Endothelial cell of umbilical vein (primary cell): ENCODE measurements at regions not wholly inside any gene's neighbourhood (a gene's known extent, or its start where the extent isn't known, plus 50 kb on each side); places are given as distances from the start of the nearest gene placed in this dataset.

Experiments used
- BruUV-seq: library from RNA; stranded (reverse); fragments of 400-500 nt; replicated peaks from 2 replicates; lab custom pipeline; 2021; lab: Mats Ljungman, UMichigan
- CTCF ChIA-PET: fragments of 300-600, 350-600 bp; sonication (Branson Sonifier 250); formaldehyde crosslinking; loops from one replicate; lab custom pipeline; 2021; ENCODE audit warnings: antibody characterized with exemption, inconsistent platforms; lab: Charles Lee
- POLR2A ChIA-PET: fragments of 300-600, 350-600 bp; sonication (Branson Sonifier 250); formaldehyde crosslinking; loops from one replicate; lab custom pipeline; 2021; ENCODE audit warnings: antibody characterized with exemption, inconsistent platforms; lab: Charles Lee
- DNase-seq: peaks from one replicate; pipeline ENCODE4 v3.0.0-alpha.2; 2011; ENCODE audit warnings: low read depth, low spot score
- FAIRE-seq: peaks from 2 replicates; lab custom pipeline; 2011; peaks lifted over from hg19 to GRCh38; lab: Jason Lieb, UNC
- H2AFZ ChIP-seq: 2 replicates; pipeline ENCODE4 v1.6.0; 2012; ENCODE audit warnings: low read depth, low read length, control low read depth, inconsistent platforms
- H3K27ac ChIP-seq: 2 replicates; pipeline ENCODE4 v1.5.1; 2011; ENCODE audit warnings: low read depth, mild to moderate bottlenecking, control low read depth, low read length, moderate library complexity; ENCODE audit not compliant: insufficient read depth
- H3K27me3 ChIP-seq, 2 experiments: 2 replicates each; pipeline versions ENCODE4 v1.6.0 to v1.6.1; 2011; ENCODE audit warnings: low read length in 2 of 2, mixed read lengths in 1 of 2; ENCODE audit not compliant: control insufficient read depth in 2 of 2, insufficient read depth in 2 of 2
- H3K36me3 ChIP-seq, 2 experiments: 2 replicates in 1 of 2; 3 replicates in 1 of 2; pipeline ENCODE4 v1.5.1; 2011; ENCODE audit warnings: low read length in 2 of 2, mild to moderate bottlenecking in 1 of 2, moderate library complexity in 1 of 2; ENCODE audit not compliant: control insufficient read depth in 2 of 2, insufficient read depth in 2 of 2; ENCODE audit errors: extremely low read depth in 1 of 2
- H3K4me1 ChIP-seq: 3 replicates; pipeline ENCODE4 v1.5.1; 2011; ENCODE audit warnings: mild to moderate bottlenecking, low read length; ENCODE audit not compliant: control insufficient read depth, insufficient read depth; ENCODE audit errors: extremely low read depth
- H3K4me2 ChIP-seq: 2 replicates; pipeline ENCODE4 v1.6.1; 2011; ENCODE audit warnings: low read length, control low read depth, mixed read lengths; ENCODE audit not compliant: insufficient read depth
- H3K4me3 ChIP-seq, 3 experiments: fragments of 200-600 bp in 1 of 3; sonication (generic), shearing (Covaris generic) in 1 of 3; replicated peaks in 1 of 3; 2 replicates each; pipeline ENCODE4 v1.5.1; 2011 to 2016; ENCODE audit warnings: control low read depth in 3 of 3, low read length in 3 of 3, mild to moderate bottlenecking in 2 of 3, inconsistent platforms in 1 of 3, low read depth in 1 of 3, moderate library complexity in 1 of 3; ENCODE audit not compliant: insufficient read depth in 1 of 3
- H3K79me2 ChIP-seq: 2 replicates; pipeline ENCODE4 v1.6.0; 2012; ENCODE audit warnings: low read length, inconsistent platforms; ENCODE audit not compliant: control insufficient read depth, insufficient read depth
- H3K9ac ChIP-seq: replicated peaks from 2 replicates; pipeline ENCODE3; 2011; ENCODE audit warnings: low read length, control low read depth; ENCODE audit not compliant: insufficient read depth; ENCODE audit errors: extremely low read depth
- H3K9me1 ChIP-seq: replicated peaks from 3 replicates; pipeline ENCODE4 v1.6.0; 2011; ENCODE audit warnings: mild to moderate bottlenecking, low read length; ENCODE audit not compliant: control insufficient read depth, insufficient read depth; ENCODE audit errors: extremely low read depth
- H3K9me3 ChIP-seq: replicated peaks from 2 replicates; pipeline ENCODE4 v1.5.1; 2012; ENCODE audit warnings: low read length, inconsistent platforms; ENCODE audit not compliant: control insufficient read depth, insufficient read depth
- H4K20me1 ChIP-seq: replicated peaks from 2 replicates; pipeline ENCODE3; 2011; ENCODE audit warnings: mild to moderate bottlenecking, low read length; ENCODE audit not compliant: control insufficient read depth, insufficient read depth; ENCODE audit errors: extremely low read depth
- EZH2 ChIP-seq: IDR thresholded peaks from 2 replicates; pipeline ENCODE4 v1.6.1; 2012; ENCODE audit warnings: borderline replicate concordance, low read depth, mild to moderate bottlenecking, moderate library complexity, low read length, inconsistent platforms; ENCODE audit not compliant: severe bottlenecking
- FOS ChIP-seq: IDR thresholded peaks from 2 replicates; pipeline ENCODE4 v1.6.1; 2011; ENCODE audit warnings: mild to moderate bottlenecking, low read length, moderate library complexity, borderline replicate concordance; ENCODE audit not compliant: insufficient read depth
- GATA2 ChIP-seq: IDR thresholded peaks from 2 replicates; pipeline ENCODE4 v1.7.0; 2011; ENCODE audit warnings: low read depth, mild to moderate bottlenecking, moderate library complexity, mixed read lengths, low read length; ENCODE audit not compliant: insufficient read length, insufficient read depth
- JUN ChIP-seq: IDR thresholded peaks from 2 replicates; pipeline ENCODE4 v1.6.1; 2011; ENCODE audit warnings: borderline replicate concordance, low read depth; ENCODE audit not compliant: insufficient read length, insufficient read depth
- MAX ChIP-seq: IDR thresholded peaks from 2 replicates; pipeline ENCODE4 v1.6.1; 2011; ENCODE audit not compliant: insufficient read depth, insufficient read length
- MYC ChIP-seq: IDR thresholded peaks from one replicate; pipeline ENCODE4 v1.6.1; 2011; ENCODE audit warnings: mild to moderate bottlenecking, low read depth, low read length
- POLR2A ChIP-seq: IDR thresholded peaks from 2 replicates; pipeline ENCODE4 v1.6.1; 2012; ENCODE audit warnings: low read depth, mild to moderate bottlenecking, control low read depth, low read length
- dilution Hi-C: fragments of 300-500 bp; cut with MboI; formaldehyde crosslinking; loops from one replicate; pipeline ENCODE4 v1.15.0; 2019; ENCODE audit warnings: low sequenced_read_pairs; ENCODE audit not compliant: extremely low pct_ligation_motif_present
- intact Hi-C: fragments of 100-400 bp; cut with micrococcal nuclease; formaldehyde crosslinking; loops from one replicate; pipeline ENCODE4 v1.10.0; 2022
- TF ChIP-seq, protein P1 (sequence below), 2 donors: IDR thresholded peaks; 1 replicate in 1 of 2; 2 replicates in 1 of 2; pipeline ENCODE4 v1.5.1; 2011; ENCODE audit warnings: low read length in 2 of 2, mild to moderate bottlenecking in 2 of 2, moderate library complexity in 2 of 2, control low read depth in 1 of 2, inconsistent platforms in 1 of 2, low read depth in 1 of 2; ENCODE audit not compliant: insufficient read depth in 1 of 2; ENCODE audit errors: extremely low read depth in 1 of 2

- peak overlapping the region; percentile 61 for H3K27ac ChIP-seq
- dilution Hi-C loops = no loop called here
- H2AFZ ChIP-seq = no peak overlapping the region
- H3K9me3 ChIP-seq = no peaks in the 10 kb centered on the region
- H3K9me1 ChIP-seq = no peaks in the 10 kb centered on the region
- no peaks in the 10 kb centered on the region for H4K20me1 ChIP-seq
- TF ChIP-seq FOS (no peak), MAX (no peak), EZH2 (no peak), POLR2A (no peak), MYC (no peak), JUN (no peak), GATA2 (no peak)
- TF ChIP-seq, protein P1, sequence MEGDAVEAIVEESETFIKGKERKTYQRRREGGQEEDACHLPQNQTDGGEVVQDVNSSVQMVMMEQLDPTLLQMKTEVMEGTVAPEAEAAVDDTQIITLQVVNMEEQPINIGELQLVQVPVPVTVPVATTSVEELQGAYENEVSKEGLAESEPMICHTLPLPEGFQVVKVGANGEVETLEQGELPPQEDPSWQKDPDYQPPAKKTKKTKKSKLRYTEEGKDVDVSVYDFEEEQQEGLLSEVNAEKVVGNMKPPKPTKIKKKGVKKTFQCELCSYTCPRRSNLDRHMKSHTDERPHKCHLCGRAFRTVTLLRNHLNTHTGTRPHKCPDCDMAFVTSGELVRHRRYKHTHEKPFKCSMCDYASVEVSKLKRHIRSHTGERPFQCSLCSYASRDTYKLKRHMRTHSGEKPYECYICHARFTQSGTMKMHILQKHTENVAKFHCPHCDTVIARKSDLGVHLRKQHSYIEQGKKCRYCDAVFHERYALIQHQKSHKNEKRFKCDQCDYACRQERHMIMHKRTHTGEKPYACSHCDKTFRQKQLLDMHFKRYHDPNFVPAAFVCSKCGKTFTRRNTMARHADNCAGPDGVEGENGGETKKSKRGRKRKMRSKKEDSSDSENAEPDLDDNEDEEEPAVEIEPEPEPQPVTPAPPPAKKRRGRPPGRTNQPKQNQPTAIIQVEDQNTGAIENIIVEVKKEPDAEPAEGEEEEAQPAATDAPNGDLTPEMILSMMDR (IDR thresholded peaks at IDR 0.05; ENCODE audit: extremely low read depth in 1 of 2, insufficient read depth in 1 of 2, low read depth in 1 of 2, low read length in 2 of 2) = no peak
- H3K27me3 ChIP-seq = no peaks in the 10 kb centered on the region
- peak overlapping the region; percentile 2 for H3K4me2 ChIP-seq
- no peak overlapping the region for H3K9ac ChIP-seq
- no TSS peak for BruUV-seq
- no peaks in the 10 kb centered on the region for H3K36me3 ChIP-seq
- FAIRE-seq (no peak), DNase-seq (no peak)
- ChIA-PET CTCF (interaction anchor here (0.7 to 3.4 kb wide), 9 partner anchors 62 to 306 kb away, joined by 3 to 19 read pairs (median 3); no protein-coding TSS in a partner anchor), POLR2A (no interaction called here)
- intact Hi-C loops = loop anchor here (1.0 to 10.0 kb wide), 4 partner anchors 95 to 389 kb away; partner anchors contain the start of gene SRSF6
- H3K79me2 ChIP-seq = no peaks in the 10 kb centered on the region
- H3K4me3 ChIP-seq = no peak overlapping the region
- H3K4me1 ChIP-seq = peaks cover 28% of the 10 kb centered on the region
Observed at GRCh38 chr20:43843965-43844660, 70.5 kb upstream of the TOX2 start.
